Left ventricle myocardium superior (tissue), 1 donor: ENCODE measurements at regions not wholly inside any gene's neighbourhood (a gene's known extent, or its start where the extent isn't known, plus 50 kb on each side); places are given as distances from the start of the nearest gene placed in this dataset.

Experiments
- ATAC-seq: fragments of 200-7000 bp; cut with Tn5 transposase; one replicate; pipeline ENCODE4 v1.9.1; 2020; ENCODE audit warnings: mild to moderate bottlenecking, moderate library complexity
- DNase-seq: peaks from one replicate; pipeline ENCODE4 v3.0.0-alpha.2; 2020
- intact Hi-C: fragments of 100-400 bp; cut with micrococcal nuclease; formaldehyde crosslinking; loops from one replicate; pipeline ENCODE4 v1.11.0; 2022
- donor health status: DM: no; HTN: yes; CAD: no; lungs with severe emphysema.

- no peak for DNase-seq
- intact Hi-C loops: no loop called here
- no peak for ATAC-seq
Measured at GRCh38 chr5:164636456-164636855, 1131.0 kb downstream of the MAT2B start.

DNA sequence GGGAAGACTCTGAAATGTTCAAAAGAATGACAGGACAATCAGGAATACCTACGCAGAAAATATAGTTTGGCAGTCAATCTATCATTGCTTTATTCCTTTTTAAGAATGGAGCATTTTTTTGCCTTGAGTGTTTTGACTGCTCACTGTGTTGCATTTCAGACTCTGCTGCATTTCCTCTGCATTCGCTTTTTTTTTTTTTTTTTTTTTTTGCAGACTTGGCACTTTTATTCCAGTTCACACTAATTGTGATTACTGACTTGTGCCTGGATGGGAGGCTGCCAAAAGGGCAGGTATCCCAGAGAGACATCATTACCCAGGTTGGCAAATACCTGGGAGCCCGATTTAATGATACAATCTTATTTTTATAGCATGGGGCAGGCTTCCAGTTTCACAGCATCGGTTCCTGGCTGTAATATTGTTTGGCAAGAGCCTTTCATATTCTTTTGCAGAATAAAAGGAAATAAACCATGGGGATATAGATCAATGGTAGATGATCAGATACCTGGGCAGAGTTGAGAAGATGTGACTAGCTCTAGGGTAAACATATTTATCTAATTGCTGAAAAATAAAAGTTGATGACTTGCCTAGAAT is 1132.6 kb downstream of the MAT2B start:
- intact Hi-C loops: no loop called here
- DNase-seq: no peak
- ATAC-seq: no peak

GRCh38 chr5:164649266-164649665 is 1143.8 kb downstream of the MAT2B start:
- no peak for ATAC-seq
- no peak for DNase-seq
- intact Hi-C loops: no loop called here

- ATAC-seq: no peak
- intact Hi-C loops: no loop called here
- DNase-seq: no peak
Measured at GRCh38 chr5:164650427-164650826, 1145.0 kb downstream of the MAT2B start.

DNA sequence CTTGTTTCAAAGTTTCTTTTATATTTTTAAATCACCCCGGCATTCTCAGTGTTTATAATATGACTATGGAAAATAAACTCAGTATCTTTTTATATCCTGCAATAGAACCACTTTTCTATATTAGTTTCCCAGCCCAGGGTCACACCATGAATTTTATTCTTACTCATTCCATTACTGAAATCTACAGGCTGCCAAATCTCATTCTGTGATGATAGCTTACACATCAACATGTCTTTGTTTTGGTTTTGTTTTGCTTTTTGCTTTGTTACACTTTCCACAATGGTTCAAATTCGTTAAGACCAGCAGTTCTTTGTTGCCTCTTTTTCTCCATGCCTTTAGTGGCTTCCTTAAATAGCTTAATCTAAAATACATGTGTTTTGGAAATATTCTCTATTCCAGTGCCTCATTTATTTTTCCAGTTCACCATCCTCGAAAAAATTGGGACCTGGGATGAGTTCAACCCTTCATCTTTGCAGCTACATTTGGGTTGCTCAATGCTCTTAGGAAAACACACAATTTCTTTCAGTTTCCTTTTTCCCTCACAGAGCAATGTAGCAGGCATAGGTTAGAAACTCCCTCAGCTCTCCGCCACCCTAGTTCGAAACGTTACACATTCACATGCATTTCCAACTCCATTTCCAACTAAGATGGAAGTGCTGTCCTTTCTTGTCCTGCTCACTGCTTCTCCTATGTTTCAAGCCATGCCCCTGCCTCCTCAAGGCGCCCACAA is 1146.3 kb downstream of the MAT2B start:
- ATAC-seq: no peak
- no peak for DNase-seq
- intact Hi-C loops: no loop called here

DNA sequence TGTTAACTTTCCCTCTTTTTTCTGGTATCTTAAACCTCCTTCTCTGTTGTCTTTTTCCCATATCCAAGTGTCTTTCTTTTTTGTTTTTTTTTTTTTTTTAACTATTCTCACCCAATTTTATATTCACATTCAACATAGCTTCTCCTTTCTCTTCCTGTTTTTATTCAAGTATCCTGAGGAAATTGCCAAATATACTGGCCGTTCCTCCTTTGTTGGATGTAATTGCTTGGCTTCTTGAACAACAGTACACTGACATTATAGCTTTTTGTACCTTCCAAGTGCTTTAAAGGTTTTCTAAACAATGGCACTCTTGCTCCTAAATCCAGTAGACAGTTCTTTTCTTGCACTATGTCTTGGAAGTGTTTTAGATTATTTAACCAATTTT is 1146.8 kb downstream of the MAT2B start:
- intact Hi-C loops: no loop called here
- ATAC-seq: no peak
- DNase-seq: no peak

- intact Hi-C loops: no loop called here
- ATAC-seq: no peak
- DNase-seq: no peak
Measured at GRCh38 chr5:164663198-164663989, 1158.0 kb downstream of the MAT2B start.

DNA sequence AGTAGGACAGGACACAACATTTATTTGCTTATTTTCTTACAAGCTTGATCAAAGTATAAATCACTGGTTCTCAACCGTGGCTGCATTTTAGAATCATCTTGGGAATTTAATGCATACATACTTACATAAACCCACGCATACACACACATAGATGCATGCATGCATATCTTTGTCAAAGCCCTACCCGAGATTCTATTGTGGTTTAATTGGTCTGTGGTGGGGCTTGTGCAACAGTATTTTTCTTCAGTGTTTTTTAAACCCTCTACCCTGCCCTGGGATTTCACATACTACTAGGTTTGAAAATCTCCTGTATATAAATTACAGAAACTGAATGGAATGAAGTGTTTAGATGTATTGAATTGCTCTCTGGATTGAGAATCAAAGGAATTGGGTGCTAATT is 1166.2 kb downstream of the MAT2B start:
- DNase-seq: no peak
- no peak for ATAC-seq
- intact Hi-C loops: no loop called here

DNA sequence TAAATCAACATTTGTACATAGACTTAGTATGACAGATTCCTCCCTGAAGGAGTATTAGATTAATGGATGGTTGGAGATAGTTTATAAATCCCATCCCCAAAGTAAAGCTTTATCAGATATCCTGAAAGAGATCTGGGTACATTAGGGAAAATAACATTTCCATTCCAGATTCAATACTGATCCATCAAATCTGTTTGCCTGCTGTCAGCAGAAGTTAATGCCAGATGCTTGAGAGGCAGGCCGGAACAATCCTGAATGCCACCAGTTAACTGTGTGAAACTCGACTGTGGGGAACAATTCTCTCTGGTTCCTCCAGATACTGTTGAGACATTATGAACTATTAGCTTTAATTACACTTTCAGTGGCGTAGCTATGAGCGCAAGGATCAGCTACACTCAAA is 1166.8 kb downstream of the MAT2B start:
- ATAC-seq (no peak), DNase-seq (no peak)
- intact Hi-C loops: no loop called here

DNA sequence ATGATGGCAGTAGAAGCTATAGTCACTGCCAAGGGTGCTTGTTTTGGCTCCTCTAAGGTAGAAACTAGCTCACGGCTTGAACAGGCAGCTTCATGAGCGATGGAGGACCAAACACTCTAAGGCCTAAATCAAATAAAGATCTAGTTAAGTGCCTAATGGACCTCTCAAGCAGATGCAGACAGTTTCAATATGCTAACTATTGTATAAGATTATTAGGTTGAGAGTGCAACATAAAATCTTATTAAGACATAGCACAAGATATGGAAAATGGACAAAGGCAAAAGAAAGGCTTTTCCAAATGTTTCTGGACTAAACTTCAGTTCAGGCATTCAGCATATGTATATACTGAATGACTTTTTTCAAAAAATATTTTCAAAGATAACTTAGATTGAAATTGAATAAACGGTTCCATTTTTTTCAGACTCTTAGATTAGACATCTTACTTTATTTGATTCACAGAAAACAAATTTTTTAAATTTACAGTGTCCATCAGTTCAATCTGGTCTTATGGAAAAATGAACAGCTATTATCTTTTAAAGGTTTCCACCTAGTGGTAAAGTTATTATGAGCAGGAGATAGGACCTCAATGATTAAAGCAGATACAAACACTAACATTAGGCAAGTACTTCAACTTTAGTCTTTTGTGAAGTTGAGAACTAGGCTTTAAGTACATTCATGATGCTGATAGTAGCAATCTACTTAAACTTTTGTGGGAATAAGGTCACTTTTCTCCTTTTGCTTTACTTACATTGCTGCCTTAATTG is 1167.7 kb downstream of the MAT2B start:
- ATAC-seq (no peak), DNase-seq (no peak)
- intact Hi-C loops: no loop called here

DNA sequence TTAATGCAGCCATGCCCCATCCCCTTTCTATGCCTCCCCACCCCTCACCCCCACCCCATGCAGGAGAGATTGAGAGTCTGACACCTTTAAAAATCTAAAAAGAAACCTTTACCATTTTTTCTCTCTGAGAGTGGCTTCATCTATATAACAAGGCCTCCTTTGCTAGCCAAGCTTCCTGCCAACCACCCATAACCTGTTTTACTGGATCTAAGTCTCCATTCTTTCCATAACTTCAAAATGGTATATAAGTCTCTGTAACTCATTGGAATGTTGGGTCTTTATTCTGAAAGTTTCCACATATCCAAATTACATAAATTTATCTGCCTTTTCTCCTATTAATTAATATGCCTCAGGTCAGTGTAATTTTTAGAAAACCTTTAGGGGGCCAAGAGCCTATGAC is 1174.0 kb downstream of the MAT2B start:
- ATAC-seq (no peak), DNase-seq (no peak)
- intact Hi-C loops: no loop called here

DNA sequence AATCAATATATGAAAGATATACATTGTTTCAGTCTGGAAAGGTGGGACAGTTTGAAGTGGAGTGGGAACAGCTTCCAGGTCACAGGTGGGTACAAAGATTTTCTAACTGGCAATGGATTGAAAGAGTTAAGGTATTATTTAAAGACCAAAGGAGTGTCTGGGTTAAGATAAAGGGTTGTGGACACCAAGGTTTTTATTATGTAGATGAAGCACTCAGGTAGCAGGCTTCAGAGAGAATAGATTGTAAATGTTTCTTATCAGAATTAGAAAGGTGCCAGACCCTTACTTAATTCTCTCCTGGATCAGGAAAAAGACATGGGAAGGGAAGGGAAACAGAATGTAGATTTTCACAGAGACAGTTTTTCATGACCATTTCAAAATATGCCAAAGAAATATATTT is 1174.8 kb downstream of the MAT2B start:
- no peak for DNase-seq
- intact Hi-C loops: no loop called here
- no peak for ATAC-seq

DNA sequence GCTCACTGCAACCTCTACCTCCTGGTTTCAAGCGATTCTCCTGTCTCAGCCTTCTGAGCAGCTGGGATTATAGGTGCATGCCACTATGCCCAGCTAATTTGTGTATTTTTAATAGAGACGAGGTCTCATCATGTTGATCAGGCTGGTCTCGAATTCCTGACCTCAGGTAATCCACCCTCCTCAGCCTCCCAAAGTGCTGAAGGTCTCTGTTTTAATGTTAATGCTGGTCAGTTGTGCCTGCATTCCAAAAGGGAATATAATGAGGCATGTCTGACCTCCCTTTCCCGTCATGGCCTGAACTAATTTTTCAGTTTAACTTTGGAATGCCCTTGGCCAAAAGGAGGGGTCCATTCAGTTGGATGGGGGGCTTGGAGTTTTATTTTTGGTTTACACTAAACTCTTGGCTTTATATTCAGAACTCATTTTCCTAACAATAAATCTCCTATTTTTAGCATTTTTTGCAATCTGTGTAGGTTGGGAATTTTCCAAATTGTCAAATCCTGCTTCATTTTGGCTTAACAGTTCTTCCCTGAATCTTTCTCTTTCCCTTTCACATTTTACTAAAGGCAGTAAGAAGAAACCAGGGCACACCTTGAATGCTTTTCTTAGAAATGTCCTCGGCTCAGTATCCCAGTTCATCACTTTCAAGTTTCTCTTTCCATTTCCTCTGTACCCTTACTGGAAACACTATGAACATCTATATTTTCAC is 1175.5 kb downstream of the MAT2B start:
- no peak for DNase-seq
- intact Hi-C loops: no loop called here
- ATAC-seq: no peak

GRCh38 chr5:164687391-164687790 is 1182.0 kb downstream of the MAT2B start:
- DNase-seq (no peak), ATAC-seq (no peak)
- intact Hi-C loops: no loop called here

GRCh38 chr5:164688437-164688836 is 1183.0 kb downstream of the MAT2B start:
- DNase-seq (no peak), ATAC-seq (no peak)
- intact Hi-C loops: no loop called here

GRCh38 chr5:164708831-164709230 is 1203.4 kb downstream of the MAT2B start:
- ATAC-seq (no peak), DNase-seq (no peak)
- intact Hi-C loops: no loop called here

DNA sequence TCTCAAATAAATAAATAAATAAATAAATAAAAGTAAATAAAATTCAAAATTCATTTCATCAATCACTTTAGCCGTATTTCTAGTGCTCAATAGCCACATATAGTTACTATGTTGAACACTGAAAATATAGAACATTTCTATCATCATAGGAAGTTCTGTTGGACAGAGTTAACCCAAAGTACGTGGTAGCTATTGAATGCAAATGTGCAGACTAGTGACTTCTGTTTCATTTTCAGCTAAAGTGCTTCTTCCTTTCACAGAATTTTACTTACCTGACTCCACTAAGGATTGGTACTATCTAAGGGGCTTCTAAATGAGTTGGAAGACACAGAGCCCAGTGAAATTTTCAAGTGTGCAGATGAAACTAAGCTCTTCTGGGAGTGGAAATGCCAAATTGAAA is 1208.3 kb downstream of the MAT2B start:
- ATAC-seq (no peak), DNase-seq (no peak)
- intact Hi-C loops: no loop called here

DNA sequence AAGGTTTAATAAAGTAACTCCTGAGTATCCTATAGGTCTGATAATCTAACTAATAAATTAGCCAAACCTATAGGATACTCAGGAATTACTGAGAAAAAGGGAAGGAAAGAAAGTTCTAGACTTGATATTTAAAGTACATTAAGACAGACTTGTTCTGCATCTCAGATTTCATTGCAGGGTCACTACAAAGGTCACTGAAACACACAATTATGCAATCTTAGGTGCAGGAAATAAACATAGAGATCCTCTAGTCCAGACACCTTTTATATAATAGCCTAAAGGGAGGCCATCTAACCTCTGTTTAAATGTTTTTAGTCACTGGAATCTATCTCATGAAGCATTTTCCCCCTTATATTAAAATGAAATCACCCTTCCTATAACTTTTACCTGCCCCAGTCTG is 1215.7 kb downstream of the MAT2B start:
- no peak for DNase-seq
- ATAC-seq: no peak
- intact Hi-C loops: no loop called here

DNA sequence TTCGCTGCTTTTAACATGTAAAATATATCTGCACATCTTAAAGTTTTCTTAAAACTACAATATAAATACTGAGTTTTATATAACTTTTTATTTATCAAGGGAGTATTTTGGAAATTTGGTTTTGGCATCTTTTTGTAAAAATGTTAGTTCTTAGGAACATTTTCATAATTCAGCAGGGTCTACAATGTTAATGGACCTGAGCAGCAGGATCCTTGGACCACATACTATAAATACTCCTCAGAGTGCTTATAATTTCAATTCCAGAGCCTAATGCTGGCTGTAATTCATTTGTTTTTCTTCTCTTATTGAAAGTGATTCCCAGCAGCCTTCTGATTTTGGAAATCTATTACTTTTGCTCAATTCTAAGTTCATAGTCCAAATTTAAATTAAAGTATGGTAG is 1216.2 kb downstream of the MAT2B start:
- intact Hi-C loops: no loop called here
- no peak for DNase-seq
- no peak for ATAC-seq
